ENCODE measurements at regions not wholly inside any gene's neighbourhood (a gene's known extent, or its start where the extent isn't known, plus 50 kb on each side); places are given as distances from the start of the nearest gene placed in this dataset.

GRCh38 chr7:34596887-34597286 is 61.1 kb upstream of the NPSR1 start:
- no peak for TF ChIP-seq ZBTB33 (IDR thresholded peaks at IDR 0.05; ENCODE audit: extremely low read depth, insufficient replicate concordance, low read length)
- no peak for TF ChIP-seq POLR2A (IDR thresholded peaks at IDR 0.05; ENCODE audit: borderline replicate concordance, extremely low read depth, insufficient read depth, insufficient read length)
- peak; percentile 84 for TF ChIP-seq RAD21 (IDR thresholded peaks at IDR 0.05; ENCODE audit: low read depth)
- no peak for TF ChIP-seq MAX (IDR thresholded peaks at IDR 0.05)
- no peak for TF ChIP-seq EZH2phosphoT487 (IDR thresholded peaks at IDR 0.05; ENCODE audit: borderline replicate concordance)
- TF ChIP-seq FOSL1 (IDR thresholded peaks at IDR 0.05; ENCODE audit: low read depth), result no peak
- no peak for TF ChIP-seq JUND (IDR thresholded peaks at IDR 0.05)
- no peak for TF ChIP-seq SRF (IDR thresholded peaks at IDR 0.05; ENCODE audit: low read depth)
- no peak for TF ChIP-seq REST (IDR thresholded peaks at IDR 0.05; ENCODE audit: low read depth)
- peak; percentile 58 to 79 (median 61); a peak in 5 of 6 replicates for TF ChIP-seq CTCF (IDR thresholded peaks at IDR 0.05 in 2 of 3, conservative IDR thresholded peaks at IDR 0.05 in 1 of 3; ENCODE audit: borderline replicate concordance in 1 of 3, insufficient read depth in 1 of 3, low read depth in 2 of 3, low read length in 2 of 3)
- TF ChIP-seq ZNF274 (IDR thresholded peaks at IDR 0.05; ENCODE audit: low read depth, low read length), result no peak
- TF ChIP-seq YY1 (IDR thresholded peaks at IDR 0.05; ENCODE audit: extremely low read depth, insufficient replicate concordance, low read depth, low read length), result no peak
- TF ChIP-seq CEBPB (IDR thresholded peaks at IDR 0.05; ENCODE audit: low read depth), result no peak
- no peak for TF ChIP-seq CBX3 (IDR thresholded peaks at IDR 0.05; ENCODE audit: low read depth)
- TF ChIP-seq EGR1 (IDR thresholded peaks at IDR 0.05; ENCODE audit: low read depth), result no peak
- Histone ChIP-seq H3K27ac (ENCODE audit: low read depth, low read length) (no peak overlapping the region), H3K9me3 (ENCODE audit: control insufficient read depth in 1 of 2, insufficient read depth in 1 of 2, low read depth in 1 of 2, low read length in 2 of 2) (no peaks in the 10 kb centered on the region), H4K20me1 (ENCODE audit: insufficient read depth) (no peaks in the 10 kb centered on the region), H3K9ac (ENCODE audit: low read length) (no peak overlapping the region), H3K79me2 (ENCODE audit: insufficient read depth, low read length) (no peaks in the 10 kb centered on the region), H3K36me3 (ENCODE audit: control insufficient read depth in 1 of 2, insufficient read depth in 2 of 2, low read length in 2 of 2) (no peaks in the 10 kb centered on the region), H3K4me1 (ENCODE audit: control insufficient read depth in 1 of 2, insufficient read depth in 2 of 2, low read length in 2 of 2) (no peaks in the 10 kb centered on the region), H2AFZ (ENCODE audit: low read depth, low read length, poor library complexity, severe bottlenecking) (no peak overlapping the region), H3K27me3 (ENCODE audit: insufficient read depth, low read length) (peaks cover 7% of the 10 kb centered on the region; the same call in 1 of the 2 replicates), H3K4me3 (replicated peaks in 1 of 2; ENCODE audit: low read depth in 1 of 2, low read length in 2 of 2) (no peak overlapping the region), H3K4me2 (ENCODE audit: low read length) (no peak overlapping the region), H3K9me2 (ENCODE audit: insufficient read depth) (no peaks in the 10 kb centered on the region)
- ChIA-PET RAD21 (ENCODE audit: low non-redundant PET in 1 of 2, low total read pairs in 2 of 2, uncharacterized antibody in 2 of 2, unreplicated experiment in 2 of 2) (interaction anchor here (0.7 to 1.4 kb wide), 4 partner anchors 96 to 277 kb away, joined by 3 to 13 read pairs (median 4); no protein-coding TSS in a partner anchor), POLR2A (interaction anchor here (1.0 to 1.7 kb wide), 2 partner anchors 276 to 461 kb away, joined by 3 to 4 read pairs; no protein-coding TSS in a partner anchor), CTCF (interaction anchor here (0.9 to 3.5 kb wide), 14 partner anchors 9 to 665 kb away, joined by 3 to 53 read pairs (median 3); no protein-coding TSS in a partner anchor)
- BruUV-seq (replicated peaks), result no TSS peak
- intact Hi-C loops (cut with micrococcal nuclease), result loop anchor here (1.0 to 10.0 kb wide), 5 partner anchors 58 to 1412 kb away; partner anchors contain the start of gene NPSR1
- ATAC-seq, result peak; percentile 81
- peak; percentile 13 for DNase-seq (ENCODE audit: low read depth, low spot score)
